ENCODE measurements at regions not wholly inside any gene's neighbourhood (a gene's known extent, or its start where the extent isn't known, plus 50 kb on each side); places are given as distances from the start of the nearest gene placed in this dataset.
A peak's percentile ranks its signal among the peaks of the same experiment; 100 is the strongest.

DNA sequence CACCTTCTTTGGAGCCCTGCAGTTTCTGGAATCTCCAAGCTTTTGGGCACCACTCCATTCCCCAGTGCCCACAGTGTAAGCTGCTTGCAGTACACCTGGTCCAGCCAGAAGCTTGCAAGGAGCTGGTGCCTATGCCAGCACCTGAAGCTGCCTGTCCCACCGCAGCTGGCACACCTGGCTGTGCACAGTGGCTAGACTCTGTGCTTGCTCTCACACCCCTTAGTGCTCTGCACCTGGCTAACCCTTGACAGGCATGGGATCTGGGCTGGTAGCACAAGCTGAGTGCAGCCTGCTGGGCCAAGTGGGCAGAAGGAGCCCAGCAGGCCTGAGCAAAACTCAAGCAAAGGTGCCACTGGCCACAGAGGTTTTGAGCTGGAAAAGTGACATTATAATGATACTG is 183.8 kb upstream of the MC4R start:
- no peak for DNase-seq

GRCh38 chr18:60560071-60560470 is 187.5 kb upstream of the MC4R start:
- no peak for DNase-seq

GRCh38 chr18:60563082-60563481 is 190.5 kb upstream of the MC4R start:
- no peak for DNase-seq

DNA sequence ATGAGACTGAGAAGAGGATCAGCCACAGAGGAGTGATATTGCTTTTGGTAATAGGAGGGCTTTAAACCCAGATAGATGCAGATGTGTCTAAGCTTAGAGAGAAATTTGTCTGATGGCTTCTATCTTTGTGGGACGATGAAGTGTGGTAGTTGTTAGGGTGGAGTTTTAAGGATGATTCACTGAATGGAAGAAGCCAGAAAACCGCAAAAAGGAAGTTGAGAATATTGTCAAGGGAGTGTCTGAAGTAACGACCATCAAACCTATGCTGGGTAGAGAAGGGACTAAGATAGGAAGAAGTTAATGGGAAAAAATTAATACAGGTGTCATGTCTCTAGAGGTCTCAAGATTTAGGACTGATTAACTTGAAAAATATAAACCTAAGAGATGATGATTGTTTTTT is 195.6 kb upstream of the MC4R start:
- no peak for DNase-seq

DNA sequence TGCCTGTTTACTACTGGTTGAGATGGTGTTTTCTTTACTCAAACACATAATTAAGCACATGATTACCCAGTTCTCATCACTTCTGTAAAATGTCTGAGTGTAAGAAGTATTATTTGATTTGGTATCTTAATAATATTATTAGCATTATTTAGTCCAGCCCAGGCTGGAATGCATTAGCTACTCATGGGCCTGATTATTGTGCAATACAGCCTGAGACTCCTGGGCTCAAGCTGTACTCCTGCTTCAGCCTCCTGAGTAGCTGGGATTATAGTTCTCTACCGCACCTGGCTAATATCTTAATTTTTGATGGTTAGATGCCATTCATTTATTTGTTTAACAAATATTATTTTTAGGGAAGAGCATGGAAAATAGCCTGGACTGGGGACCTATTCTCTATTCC is 197.6 kb upstream of the MC4R start:
- no peak for DNase-seq

GRCh38 chr18:60577457-60577856 is 204.9 kb upstream of the MC4R start:
- no peak for DNase-seq

- DNase-seq: peak; percentile 35
Measured at GRCh38 chr18:60585670-60586069, 213.1 kb upstream of the MC4R start.

GRCh38 chr18:60593249-60593648 is 220.7 kb upstream of the MC4R start:
- no peak for DNase-seq

DNA sequence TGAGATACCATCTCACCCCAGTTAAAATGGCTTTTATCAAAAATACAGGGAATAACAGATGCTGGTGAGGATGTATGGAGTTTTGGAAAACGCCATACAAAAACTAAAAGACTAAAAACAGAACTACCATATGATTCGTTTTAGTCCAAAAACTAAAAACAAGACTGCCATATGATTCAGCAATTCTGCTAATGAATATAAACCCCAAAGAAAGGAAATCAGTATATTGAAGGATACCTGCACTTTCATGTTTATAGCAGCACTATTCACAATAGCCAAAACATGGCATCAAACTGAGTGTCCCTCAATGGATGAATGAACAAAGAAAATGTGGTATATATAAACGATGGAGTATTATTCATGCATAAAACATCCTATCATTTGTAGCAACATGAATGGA is 224.4 kb upstream of the MC4R start:
- DNase-seq: no peak

GRCh38 chr18:60599267-60599666 is 226.7 kb upstream of the MC4R start:
- no peak for DNase-seq

- DNase-seq: no peak
Measured at GRCh38 chr18:60599995-60600394, 227.4 kb upstream of the MC4R start.

GRCh38 chr18:60601249-60601648 is 228.7 kb upstream of the MC4R start:
- DNase-seq: no peak

- DNase-seq: no peak
Measured at GRCh38 chr18:60623331-60623730, 250.8 kb upstream of the MC4R start.

DNA sequence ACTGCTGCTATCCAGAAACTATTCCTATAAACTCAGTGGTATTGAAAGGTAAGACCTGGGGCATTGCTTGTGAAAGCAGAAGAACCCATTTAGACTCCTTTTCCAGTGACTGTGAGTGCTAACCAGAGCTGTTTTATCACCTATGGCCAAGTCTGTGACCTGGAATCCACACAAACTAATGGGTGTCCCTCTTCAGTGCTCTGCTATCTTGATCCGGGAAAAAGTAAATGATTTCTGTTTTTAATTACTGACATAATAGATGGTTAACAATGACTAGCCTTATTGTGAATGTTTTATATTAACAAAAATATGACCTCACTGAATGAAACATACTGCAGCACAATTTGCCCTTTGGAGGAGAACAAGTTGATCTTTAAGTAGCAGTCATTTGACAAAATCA is 251.6 kb upstream of the MC4R start:
- no peak for DNase-seq

DNA sequence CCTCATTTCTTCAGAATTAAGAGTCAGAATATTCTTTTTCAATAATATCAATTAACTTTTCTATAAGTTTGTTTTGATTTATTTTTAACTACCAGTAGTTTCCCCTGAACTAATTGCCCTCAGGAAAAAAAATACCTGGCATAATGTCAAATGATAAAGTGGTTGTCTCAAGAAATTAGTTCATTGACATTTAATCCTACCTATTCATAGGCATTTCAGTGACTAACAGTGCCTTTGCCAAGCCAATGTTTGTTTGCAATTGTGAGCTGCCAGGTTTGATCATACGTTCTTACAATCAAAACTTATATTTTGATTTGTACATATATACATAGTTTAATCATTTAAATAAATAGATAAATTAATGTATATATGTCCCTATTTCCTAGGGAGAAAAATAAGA is 267.3 kb upstream of the MC4R start:
- DNase-seq: peak; percentile 31

- DNase-seq: no peak
Measured at GRCh38 chr18:60643009-60643408, 270.4 kb upstream of the MC4R start.

GRCh38 chr18:60646725-60647124 is 274.1 kb upstream of the MC4R start:
- no peak for DNase-seq

DNA sequence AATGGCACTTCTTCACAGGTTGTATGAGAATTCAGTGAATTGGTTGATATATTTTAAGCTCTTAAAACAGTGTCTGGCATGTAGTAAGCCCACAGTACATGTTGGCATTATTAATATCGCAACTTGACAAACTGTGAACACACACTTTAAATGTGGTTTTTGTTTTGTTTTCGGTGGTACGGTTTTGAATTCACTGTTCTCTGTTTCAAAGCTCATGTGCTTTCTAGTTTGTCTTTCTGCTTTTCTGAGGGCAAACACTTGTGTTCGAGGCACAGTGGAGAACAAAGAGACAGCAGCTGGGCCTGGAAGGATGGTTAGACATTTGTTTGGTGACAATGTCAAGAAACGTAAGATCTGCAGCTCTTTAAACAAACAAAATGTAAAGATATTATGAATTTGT is 276.5 kb upstream of the MC4R start:
- no peak for DNase-seq

DNA sequence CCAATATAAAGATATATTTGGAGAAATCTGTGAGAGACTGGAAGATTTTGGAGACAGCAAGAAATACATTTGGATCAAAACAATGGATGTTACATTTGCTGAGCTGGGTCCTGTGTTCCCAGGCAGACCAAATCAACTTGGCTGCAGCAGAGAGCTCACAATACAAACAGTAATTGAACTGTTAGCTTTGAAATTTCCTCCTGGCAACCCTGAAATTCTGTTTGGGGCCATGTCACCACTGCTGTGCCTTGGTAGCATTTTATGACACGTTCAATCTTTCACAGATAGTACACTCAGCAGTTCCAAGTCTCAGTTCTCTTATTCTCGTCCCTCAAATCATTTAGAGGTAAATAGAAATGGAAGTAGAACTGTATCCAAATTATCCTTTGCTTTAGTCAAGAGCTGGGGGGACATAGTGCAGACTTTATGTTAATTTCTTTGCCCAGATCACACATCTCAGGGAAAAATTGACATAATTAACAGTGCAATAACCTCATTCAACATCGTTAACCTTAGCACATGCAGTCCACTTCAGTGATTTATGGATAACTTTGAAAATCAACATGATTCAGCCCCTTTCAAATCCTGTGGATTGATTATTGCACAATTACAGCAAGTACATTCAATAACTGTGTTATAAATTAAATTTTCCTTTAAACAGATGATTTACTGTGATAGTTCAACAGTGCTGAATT is 277.4 kb upstream of the MC4R start:
- DNase-seq: peak; percentile 8

GRCh38 chr18:60654298-60654697 is 281.7 kb upstream of the MC4R start:
- no peak for DNase-seq

DNA sequence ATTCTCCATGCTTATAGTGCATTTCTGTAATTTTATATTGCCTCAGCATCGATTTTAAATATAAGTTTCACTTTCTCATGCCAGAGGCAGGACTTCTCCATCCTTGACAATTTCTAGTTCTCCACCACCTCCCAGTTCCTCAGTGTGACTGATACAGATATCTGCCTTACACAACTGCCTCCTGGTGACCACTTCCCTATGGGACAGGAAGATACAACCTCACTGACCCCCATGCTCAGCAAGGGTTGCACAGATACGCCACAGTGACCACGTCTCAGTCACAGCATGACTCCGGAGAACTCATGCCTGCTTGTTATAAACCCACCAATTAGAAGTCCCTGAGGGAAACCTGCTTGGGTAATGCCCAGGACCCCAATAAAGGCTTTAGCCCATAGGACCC is 284.0 kb upstream of the MC4R start:
- DNase-seq: no peak

GRCh38 chr18:60662491-60662890 is 289.9 kb upstream of the MC4R start:
- no peak for DNase-seq

- DNase-seq: no peak
Measured at GRCh38 chr18:60663060-60663989, 290.8 kb upstream of the MC4R start.

DNA sequence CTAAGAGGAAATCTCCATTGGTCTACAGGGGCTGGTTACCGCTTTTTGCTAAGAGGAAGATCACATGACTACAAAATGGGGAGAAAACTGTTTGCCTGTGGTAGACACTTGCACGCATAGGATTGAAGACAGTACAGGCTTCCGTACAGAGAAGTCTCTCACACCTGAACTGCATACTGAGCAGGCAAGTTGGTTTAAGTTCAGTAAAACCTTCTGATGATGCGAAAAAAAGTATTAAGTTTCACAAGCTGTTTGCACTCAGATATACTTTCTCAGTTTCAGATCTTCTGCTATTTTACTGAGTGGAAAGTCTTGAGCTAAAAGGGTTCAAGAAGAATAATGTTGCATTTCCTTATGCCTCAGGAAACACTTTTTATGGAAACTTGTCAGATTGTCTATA is 292.2 kb upstream of the MC4R start:
- DNase-seq: no peak
